ENCODE measurements at regions not wholly inside any gene's neighbourhood (a gene's known extent, or its start where the extent isn't known, plus 50 kb on each side); places are given as distances from the start of the nearest gene placed in this dataset.

GRCh38 chr3:72232331-72232730 lies 447.4 kb upstream of the PROK2 start:
- CTCF ChIA-PET, result no interaction called here
- no peak for DNase-seq (ENCODE audit: low spot score)
- H3K27ac ChIP-seq, result no peak overlapping the region
- no peak for TF ChIP-seq CTCF (conservative IDR thresholded peaks at IDR 0.05; ENCODE audit: low read depth)
- POLR2A ChIA-PET (ENCODE audit: low non-redundant PET), result no interaction called here

GRCh38 chr3:72231439-72232196 lies 446.7 kb upstream of the PROK2 start:
- ChIA-PET POLR2A (ENCODE audit: low non-redundant PET) (no interaction called here), CTCF (interaction anchor here (0.6 kb wide), 1 partner anchor 28 kb away, joined by 4 read pairs; no protein-coding TSS in a partner anchor)
- no peak for DNase-seq (ENCODE audit: low spot score)
- TF ChIP-seq CTCF (conservative IDR thresholded peaks at IDR 0.05; ENCODE audit: low read depth), result no peak
- no peak overlapping the region for H3K27ac ChIP-seq

- ChIA-PET POLR2A (ENCODE audit: low non-redundant PET) (no interaction called here), CTCF (no interaction called here)
- no peak overlapping the region for H3K27ac ChIP-seq
- no peak for DNase-seq (ENCODE audit: low spot score)
- TF ChIP-seq CTCF (conservative IDR thresholded peaks at IDR 0.05; ENCODE audit: low read depth), result no peak
Measured at GRCh38 chr3:72230774-72231379, 445.9 kb upstream of the PROK2 start.

GRCh38 chr3:72229952-72230351 lies 445.0 kb upstream of the PROK2 start:
- CTCF ChIA-PET, result no interaction called here
- H3K27ac ChIP-seq, result no peak overlapping the region

GRCh38 chr3:72227486-72228070 lies 442.6 kb upstream of the PROK2 start:
- DNase-seq (ENCODE audit: low spot score), result no peak
- CTCF ChIA-PET, result no interaction called here
- no peak for TF ChIP-seq CTCF (conservative IDR thresholded peaks at IDR 0.05; ENCODE audit: low read depth)
- H3K27ac ChIP-seq, result no peak overlapping the region
- POLR2A ChIA-PET (ENCODE audit: low non-redundant PET), result no interaction called here

More at GRCh38 chr3:72229952-72230351, 445.0 kb upstream of the PROK2 start:
- no peak for TF ChIP-seq CTCF (conservative IDR thresholded peaks at IDR 0.05; ENCODE audit: low read depth)
- POLR2A ChIA-PET (ENCODE audit: low non-redundant PET), result no interaction called here
- no peak for DNase-seq (ENCODE audit: low spot score)

GRCh38 chr3:72224804-72225509 lies 440.0 kb upstream of the PROK2 start:
- no peak for TF ChIP-seq CTCF (conservative IDR thresholded peaks at IDR 0.05; ENCODE audit: low read depth)
- no peak overlapping the region for H3K27ac ChIP-seq
- CTCF ChIA-PET, result no interaction called here
- peak; percentile 12 for DNase-seq (ENCODE audit: low spot score)
- POLR2A ChIA-PET (ENCODE audit: low non-redundant PET), result no interaction called here
